Forelimb muscle (tissue), 1 donor: ENCODE measurements at regions not wholly inside any gene's neighbourhood (a gene's known extent, or its start where the extent isn't known, plus 50 kb on each side); places are given as distances from the start of the nearest gene placed in this dataset.

Experiments used
- DNase-seq: peaks from one replicate; pipeline ENCODE4 v3.0.0-alpha.2; 2013; ENCODE audit warnings: low read depth

DNA sequence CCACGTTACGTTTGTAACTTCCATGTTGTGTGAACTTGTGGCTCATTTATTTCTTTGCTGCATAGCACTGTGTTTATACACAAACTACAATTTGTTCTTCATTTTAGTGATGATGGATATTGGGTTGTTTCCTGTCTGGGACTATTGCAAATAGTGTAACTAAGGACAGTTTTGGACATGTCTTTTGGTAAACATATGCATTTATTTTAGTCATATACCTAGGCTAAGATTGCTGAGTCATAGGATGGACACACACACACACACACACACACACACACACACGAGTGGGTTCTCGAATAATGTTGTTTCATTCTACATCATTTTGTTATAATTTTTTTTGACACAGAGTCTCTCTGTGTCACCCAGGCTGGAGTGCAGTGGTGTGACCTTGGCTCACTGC, 123.5 kb upstream of the CAND1 start:
- no peak for DNase-seq

DNA sequence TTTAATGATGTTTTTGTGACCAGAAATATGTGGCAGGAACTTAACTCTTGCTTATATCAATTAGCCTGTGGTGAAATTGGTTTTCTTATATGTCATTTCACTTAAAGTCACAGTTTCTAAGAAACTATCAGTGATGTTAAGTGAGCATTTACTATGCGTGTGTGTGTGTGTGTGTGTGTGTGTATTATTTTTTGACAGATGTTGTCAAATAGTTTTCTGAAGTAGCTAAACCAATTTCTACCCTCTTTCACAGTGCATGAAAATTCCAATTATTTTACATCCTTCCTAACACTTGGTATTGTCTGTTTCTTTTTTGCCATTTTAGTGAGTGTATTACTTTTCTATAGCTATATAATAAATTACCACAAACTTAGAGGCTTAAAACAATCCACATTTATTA, 122.1 kb upstream of the CAND1 start:
- DNase-seq = no peak

DNA sequence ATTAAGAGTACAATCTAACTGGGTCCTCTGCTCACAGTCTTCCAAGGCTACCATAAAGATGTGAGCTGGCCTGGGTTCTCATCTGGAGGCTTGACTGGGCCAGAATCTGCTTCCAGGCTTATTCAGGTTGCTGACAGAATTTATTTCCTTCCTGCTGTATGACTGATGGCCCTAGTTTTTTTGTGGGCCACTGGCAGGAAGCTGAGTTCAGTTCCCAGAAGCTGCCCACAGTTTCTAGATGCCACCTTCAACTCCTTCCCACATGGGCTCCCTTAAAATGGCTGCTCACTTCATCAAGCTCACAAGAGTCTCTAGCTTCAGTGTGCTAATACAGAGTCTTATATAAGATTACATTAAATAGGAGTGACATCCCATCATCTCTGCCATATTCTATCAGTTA, 121.7 kb upstream of the CAND1 start:
- no peak for DNase-seq

DNA sequence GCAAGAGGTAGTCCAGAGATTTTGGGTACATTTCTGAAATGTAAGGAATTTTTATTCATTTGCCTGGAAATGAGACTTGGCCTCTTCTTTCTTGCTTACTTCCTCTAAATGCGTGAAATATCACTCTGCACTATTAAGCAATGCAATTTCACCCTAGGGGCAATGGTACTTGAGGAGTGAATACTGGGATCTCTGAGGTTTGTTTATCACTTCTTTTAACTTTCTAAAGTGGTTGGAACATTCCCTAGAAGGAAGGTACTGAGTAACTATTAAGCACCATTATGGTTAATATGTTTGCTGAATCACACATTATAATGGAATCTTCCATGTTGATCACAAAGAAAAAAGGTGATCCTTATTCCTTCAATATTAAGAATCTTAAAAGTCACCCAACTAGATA, 120.9 kb upstream of the CAND1 start:
- DNase-seq = no peak

DNA sequence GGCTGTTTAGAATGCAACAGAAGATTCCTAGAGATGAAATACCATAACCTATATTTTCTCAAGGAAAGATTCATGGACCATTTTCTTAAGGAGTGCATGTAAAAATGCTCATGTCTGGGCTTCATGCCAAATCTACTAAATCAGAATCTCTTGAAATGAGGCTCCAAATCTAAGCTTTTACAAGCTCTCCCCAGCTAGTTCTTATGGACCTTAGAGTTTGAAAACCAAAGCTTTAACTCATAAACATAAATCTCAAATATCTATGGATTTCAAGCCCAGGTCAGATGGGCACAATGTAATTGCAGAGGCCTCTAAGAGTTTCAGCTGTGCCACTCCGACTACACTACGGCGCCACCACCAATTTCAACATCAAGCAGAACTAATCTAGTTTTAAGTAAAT, 117.3 kb upstream of the CAND1 start:
- DNase-seq = peak; percentile 16

DNA sequence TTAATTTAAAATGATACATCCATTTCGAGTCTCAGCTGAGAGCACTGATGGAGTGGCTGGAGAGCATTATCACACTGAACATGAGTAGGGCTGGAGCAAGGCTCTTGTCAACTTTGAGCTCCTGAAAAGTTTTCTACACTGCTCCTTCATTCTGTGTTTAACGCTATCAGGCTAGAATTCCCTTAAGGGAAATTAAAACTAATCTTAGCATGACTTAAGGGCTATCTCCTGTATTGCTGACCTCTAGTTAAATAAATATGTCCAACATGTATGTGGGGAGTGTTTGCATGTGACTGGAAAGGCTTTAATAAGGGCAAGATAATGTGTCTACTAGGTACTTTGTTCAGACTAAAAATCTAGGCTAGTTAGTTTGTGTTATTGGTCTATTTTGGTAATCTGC, 116.7 kb upstream of the CAND1 start:
- DNase-seq = no peak

DNA sequence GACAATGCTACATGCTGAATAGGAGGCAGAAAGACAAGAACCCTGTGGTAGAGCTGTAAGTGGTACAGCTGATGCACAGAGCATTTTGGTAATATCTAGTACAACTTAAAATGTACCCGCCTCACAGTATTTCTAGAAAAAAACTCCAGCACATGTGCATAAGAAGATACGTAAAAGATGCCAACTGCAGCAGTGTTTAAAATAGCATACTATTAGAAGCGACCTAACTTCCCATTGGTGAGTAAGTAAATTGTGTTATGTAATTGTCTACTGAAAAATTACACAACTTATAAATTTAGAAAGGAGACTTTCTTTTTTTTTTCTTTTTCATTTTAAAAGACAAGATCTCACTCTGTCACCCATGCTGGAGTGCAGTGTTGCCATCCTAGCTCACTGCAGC, 114.3 kb upstream of the CAND1 start:
- DNase-seq = no peak

DNA sequence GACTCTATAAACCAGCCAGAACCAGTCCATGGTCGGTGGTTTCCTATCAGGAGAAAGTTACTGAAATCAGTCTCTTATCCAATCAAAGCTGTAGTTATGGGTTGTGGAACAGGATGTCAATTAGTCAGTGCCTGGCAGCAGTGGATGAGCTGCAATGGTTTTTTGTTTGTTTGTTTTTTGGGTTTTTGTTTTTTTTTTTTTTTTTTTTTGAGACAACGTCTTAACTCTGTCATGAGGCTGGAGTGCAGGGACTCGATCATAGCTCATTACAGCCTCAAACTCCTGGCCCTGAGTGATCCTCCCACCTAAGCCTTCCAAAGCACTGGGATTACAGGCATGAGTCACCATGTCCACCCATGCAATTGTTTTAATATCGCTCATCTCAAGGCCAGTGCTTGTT, 113.3 kb upstream of the CAND1 start:
- no peak for DNase-seq

DNA sequence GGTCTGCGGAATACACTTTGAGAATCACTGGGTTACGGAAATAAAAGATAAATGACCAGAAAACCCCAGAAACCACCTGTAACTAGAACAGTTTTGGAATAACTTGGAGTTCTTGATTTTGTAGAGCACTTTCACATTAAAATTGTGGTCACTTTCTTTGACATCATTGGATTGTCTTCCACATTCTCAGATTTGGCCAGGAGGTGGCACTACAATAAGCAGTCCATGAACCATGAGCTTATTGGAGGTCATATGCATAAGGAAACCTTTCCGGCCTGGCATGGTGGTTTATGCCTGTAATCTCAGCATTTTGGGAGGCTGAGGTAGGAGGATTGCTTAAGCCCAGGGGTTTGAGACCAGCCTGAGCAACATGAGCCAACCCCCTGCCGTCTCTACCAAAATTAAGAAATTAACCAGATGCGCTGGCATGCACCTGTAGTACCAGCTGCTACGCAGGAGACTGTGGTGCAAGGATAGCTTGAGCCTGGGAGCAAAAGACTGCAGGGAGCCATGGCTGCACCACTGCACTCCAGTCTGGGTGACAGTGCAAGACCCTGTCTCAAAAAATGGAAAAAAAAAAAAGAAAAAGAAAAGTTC, 107.7 kb upstream of the CAND1 start:
- DNase-seq = no peak

DNA sequence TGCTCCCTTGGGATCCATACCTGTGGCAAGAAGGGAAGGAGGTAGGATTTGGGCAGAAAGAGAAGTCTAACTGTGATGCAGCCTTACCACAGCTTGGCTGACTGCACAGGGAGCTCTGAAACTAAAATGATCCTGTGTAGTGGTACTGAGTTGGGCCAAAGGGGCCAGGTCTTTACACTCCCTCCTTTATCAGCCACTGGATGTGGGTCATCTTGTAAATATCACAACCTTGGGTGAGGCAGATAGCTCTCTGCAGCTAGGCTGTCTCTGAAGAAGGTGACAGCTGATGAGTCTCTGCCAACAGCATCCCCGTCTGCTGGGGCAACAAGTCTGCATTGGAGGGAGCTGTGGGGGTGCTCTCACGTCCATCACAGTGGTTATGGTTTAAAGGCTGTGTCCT, 95.9 kb upstream of the CAND1 start:
- DNase-seq = no peak

DNA sequence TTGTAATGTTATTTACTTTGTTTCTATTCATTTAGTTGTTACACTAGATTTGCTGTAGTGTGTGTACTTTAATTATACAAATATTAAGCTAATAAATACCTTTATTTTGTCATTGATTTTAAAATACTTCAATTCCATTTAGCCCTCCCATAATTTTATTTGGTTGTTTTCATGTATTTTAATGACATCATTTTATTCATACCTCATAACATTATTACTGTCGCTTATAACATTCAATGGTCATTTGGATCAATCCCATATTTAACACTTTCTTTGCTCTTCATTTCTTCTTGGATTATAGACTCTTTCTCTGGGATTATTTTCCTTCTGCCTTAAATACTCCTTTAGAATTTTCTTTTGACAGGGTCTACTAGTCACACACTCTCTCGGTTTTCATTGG, 86.6 kb upstream of the CAND1 start:
- DNase-seq = no peak

DNA sequence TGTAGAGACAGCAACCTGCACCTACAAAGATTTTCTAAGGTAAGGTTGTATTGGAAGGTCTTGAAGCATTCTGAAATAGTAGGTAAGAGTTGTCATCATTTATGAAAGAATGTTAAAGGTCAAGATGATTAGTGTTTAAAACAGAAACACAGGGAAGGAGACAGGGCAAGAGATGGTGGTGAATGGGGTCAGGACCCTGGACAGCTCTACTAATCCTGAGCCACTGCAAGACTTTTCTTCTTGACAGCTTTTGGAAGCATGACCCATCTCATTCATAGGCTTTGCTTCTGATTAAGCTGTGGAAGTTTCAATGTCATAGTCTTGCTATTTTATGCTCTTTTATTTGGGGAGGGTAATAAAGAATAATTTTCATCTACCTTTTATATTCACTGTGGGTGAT, 75.5 kb upstream of the CAND1 start:
- peak; percentile 1 for DNase-seq

DNA sequence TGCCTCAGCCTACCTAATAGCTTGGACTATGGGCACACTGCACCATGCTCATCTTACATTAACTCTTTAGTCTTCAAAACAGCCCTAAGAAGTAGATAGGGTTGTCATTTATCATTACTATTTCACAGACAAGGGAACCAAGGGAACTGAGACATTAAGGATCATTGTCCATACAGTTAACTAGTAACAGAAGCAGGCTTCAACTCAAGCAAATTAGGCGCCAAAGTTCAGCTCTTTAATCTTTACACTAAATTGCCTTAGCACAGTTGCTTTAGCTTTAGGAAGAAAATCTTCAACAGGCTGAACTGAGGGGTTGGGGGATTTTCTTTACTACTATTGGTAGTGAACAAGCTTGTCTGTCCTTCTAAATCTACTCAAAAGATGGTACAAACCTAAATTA, 68.8 kb upstream of the CAND1 start:
- no peak for DNase-seq

DNA sequence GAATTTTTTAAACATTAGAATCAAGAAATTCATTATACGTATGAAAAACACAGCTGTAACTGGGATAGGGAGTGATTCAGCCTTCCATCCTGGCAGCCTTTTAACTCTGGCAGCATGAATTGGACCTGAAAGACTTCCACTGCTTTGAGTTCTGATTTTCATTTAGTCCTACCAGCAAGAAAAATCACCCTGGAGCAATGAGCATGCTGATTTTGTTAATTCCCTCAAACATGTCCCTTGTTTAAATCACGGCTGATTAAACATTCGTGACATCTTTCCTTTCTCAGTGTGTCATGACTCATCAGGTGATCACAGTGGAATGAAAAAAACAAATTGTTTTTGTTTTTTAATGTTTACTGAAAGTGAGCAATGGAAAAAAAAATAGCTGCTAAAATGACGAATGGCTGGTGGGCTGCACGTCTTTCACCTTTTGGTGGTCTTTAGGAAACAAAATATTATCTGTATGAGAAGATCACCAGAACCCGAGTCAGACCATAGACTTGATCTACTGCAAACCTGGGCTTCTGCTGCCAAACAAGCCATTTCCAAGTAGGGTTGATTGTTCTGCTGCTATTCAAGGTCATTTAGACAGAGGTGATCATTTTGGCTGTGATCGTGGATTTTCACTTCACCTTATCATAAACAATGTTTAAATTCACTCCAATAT, 67.0 kb upstream of the CAND1 start:
- DNase-seq = no peak

DNA sequence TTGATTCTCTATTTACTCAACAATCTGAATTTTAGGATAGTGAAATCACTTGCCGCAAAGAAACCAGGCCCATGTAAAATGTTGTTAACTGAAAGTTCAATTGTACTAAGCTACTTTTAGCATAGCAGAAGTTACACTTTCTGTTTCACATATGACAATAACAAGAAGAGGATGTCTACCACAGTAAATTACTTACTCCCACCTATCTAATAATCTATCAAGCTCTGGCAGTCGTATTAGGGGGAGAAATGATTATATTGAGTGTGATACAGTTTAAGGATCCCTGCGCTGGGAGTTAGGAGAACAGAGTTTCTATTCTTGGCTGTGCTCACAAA, 66.5 kb upstream of the CAND1 start:
- DNase-seq = no peak

DNA sequence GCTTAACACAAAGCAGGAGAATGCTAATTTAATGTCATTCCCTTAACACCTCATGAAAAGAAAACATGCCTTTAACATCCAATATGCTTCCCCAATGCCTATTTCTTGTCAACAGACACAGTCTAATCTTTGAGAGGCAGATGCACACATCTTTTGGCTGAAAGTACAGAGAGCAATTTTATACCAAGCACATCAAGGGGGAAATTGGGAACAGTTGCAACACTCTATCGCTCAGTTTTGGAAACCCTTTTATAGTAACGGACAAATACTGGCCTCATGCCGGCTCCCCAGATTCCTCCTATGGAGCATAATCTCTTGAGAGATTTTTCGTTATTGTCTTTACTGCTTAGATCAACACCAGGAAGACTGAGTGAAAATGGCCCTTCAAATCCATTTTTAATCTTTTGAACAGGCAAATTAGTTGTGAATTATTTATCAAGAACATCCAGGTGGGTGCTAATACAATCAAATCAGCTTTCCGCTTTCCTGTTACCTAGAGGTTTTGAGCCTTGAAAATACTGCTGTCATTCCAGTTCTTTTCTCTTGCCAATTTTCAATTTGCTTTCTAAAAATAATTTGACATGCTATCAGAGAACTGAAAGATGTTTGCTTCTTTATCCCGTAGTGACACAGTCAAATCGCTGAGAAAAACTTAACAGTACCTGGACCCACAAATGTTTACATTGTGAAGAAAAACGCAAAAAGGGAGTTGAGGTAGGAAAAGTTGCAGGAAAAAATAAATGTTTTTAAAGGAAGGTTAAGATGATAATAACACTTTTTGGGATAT, 60.7 kb upstream of the CAND1 start:
- no peak for DNase-seq

DNA sequence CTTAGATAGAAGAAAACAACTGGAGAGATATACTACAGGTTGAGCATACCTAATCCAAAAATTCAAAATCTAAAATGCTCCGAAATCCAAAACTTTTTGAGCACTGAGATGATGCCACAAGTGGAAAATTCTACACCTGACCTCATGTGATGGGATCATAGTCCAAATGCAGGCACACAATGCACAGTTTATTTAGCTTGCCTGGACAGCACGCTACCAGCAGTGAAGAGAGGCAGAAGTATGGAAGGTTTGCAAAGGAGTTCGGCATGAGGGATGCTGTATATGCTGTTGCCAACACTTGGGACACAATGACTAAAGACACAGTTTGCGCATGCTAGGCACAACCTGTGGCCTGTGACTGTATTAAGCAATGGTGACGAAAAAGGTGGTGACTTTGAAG, 58.1 kb upstream of the CAND1 start:
- DNase-seq = no peak

DNA sequence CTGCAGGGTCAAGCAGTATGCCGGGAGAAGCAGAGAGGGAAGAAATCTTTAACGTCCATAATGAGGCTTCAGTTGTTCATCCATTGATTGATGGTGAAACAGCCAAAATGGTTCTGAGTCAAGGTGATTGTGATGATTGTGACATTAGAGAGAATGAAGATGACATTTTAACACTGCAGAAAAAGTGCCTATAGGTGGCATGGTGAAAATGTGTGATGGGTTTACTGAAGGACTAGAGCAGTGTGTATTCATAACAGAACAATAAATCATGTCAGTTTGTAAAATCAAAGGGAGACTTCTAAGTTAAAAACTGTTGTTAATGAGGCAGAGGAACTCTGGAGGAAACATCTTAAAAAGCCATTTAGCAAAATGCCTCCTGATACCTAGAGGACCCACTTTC, 57.7 kb upstream of the CAND1 start:
- DNase-seq = no peak

DNA sequence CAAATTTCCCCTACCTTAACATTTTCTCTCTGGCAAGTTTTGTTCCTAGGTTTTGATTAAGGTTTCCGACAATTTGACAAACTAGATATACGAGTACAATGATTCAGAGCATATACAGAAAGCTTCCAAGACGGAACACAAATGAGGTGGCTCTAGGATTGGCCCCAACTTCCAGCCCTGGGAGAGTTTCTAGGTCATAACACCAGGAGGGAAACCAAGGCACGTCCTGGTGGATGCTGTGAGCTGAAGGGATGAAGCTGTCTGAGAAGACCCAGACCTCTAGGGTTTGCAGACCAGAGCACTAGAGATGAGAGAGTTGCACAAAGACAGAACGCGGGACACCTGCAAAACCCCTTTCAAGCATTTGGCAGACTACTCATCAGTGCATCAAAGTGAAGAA, 51.5 kb upstream of the CAND1 start:
- DNase-seq = no peak
